Naive thymus-derived CD8-positive, alpha-beta T cell (primary cell): ENCODE measurements at regions not wholly inside any gene's neighbourhood (a gene's known extent, or its start where the extent isn't known, plus 50 kb on each side); places are given as distances from the start of the nearest gene placed in this dataset.

Experiments used
- ATAC-seq, 2 donors: fragments of 150-1000 bp; cut with Tn5 transposase in 1 of 2; sonication (Bioruptor Pico), chemical (Tn5 transposase) in 1 of 2; 1 replicate in 1 of 2; 2 replicates in 1 of 2; pipeline ENCODE4 v1.10.0; 2021; ENCODE audit warnings: mild to moderate bottlenecking in 2 of 2, moderate library complexity in 2 of 2
- POLR2A ChIA-PET: fragments of 350-600 bp; sonication (Branson Sonifier 250); formaldehyde crosslinking; loops from one replicate; lab custom pipeline; 2021; ENCODE audit warnings: antibody characterized with exemption; lab: Charles Lee
- DNase-seq, 10 donors: peaks; one replicate each; pipeline versions ENCODE4 v3.0.0 to v3.0.0-alpha.2; 2020 to 2022
- H3K27ac Mint-ChIP-seq, 10 donors: one replicate each; pipeline ENCODE4 v1.8.0; 2020 to 2022; ENCODE audit warnings: mild to moderate bottlenecking in 10 of 10, mixed read lengths in 10 of 10, moderate library complexity in 4 of 10, inconsistent platforms in 1 of 10
- H3K27me3 Mint-ChIP-seq, 5 donors: one replicate each; pipeline ENCODE4 v1.8.0; 2021 to 2022; ENCODE audit warnings: mixed read lengths in 5 of 5
- H3K36me3 Mint-ChIP-seq, 3 donors: one replicate each; pipeline ENCODE4 v1.8.0; 2020 to 2022; ENCODE audit warnings: mixed read lengths in 3 of 3, mild to moderate bottlenecking in 2 of 3, inconsistent platforms in 1 of 3
- H3K4me1 Mint-ChIP-seq, 4 donors: one replicate each; pipeline ENCODE4 v1.8.0; 2021 to 2022; ENCODE audit warnings: mixed read lengths in 4 of 4
- H3K4me3 Mint-ChIP-seq, 10 donors: one replicate each; pipeline ENCODE4 v1.8.0; 2020 to 2022; ENCODE audit warnings: mild to moderate bottlenecking in 10 of 10, mixed read lengths in 10 of 10, moderate library complexity in 6 of 10, inconsistent platforms in 1 of 10
- H3K9me3 Mint-ChIP-seq, 9 donors: one replicate each; pipeline ENCODE4 v1.8.0; 2020 to 2022; ENCODE audit warnings: mixed read lengths in 9 of 9, mild to moderate bottlenecking in 3 of 9, inconsistent platforms in 1 of 9, moderate library complexity in 1 of 9

- no peaks in the 10 kb centered on the region for H3K27me3 Mint-ChIP-seq
- no peaks in the 10 kb centered on the region for H3K36me3 Mint-ChIP-seq
- no peak overlapping the region for H3K4me3 Mint-ChIP-seq
- DNase-seq (no peak), ATAC-seq (no peak)
- POLR2A ChIA-PET = no interaction called here
- H3K27ac Mint-ChIP-seq = peak overlapping the region in 1 of 10 donors; percentile 23
- H3K9me3 Mint-ChIP-seq = no peaks in the 10 kb centered on the region
- H3K4me1 Mint-ChIP-seq = peaks cover 0 to 4% (median under 1%) of the 10 kb centered on the region in 4 donors
Observed at GRCh38 chr1:101150266-101150665, 86.6 kb upstream of the S1PR1 start.

- peaks cover 0 to 11% (median under 1%) of the 10 kb centered on the region in 4 donors for H3K4me1 Mint-ChIP-seq
- no peaks in the 10 kb centered on the region for H3K27me3 Mint-ChIP-seq
- DNase-seq (no peak), ATAC-seq (no peak)
- POLR2A ChIA-PET = no interaction called here
- H3K27ac Mint-ChIP-seq = no peak overlapping the region
- H3K9me3 Mint-ChIP-seq = no peaks in the 10 kb centered on the region
- no peaks in the 10 kb centered on the region for H3K36me3 Mint-ChIP-seq
- H3K4me3 Mint-ChIP-seq = no peak overlapping the region
Observed at GRCh38 chr1:101148980-101149379, 87.8 kb upstream of the S1PR1 start.

- no peak overlapping the region for H3K4me3 Mint-ChIP-seq
- POLR2A ChIA-PET = interaction anchor here (0.5 to 0.6 kb wide), 2 partner anchors 13 to 63 kb away, joined by 3 to 4 read pairs; no protein-coding TSS in a partner anchor
- H3K27ac Mint-ChIP-seq = no peak overlapping the region
- DNase-seq = no peak
- H3K36me3 Mint-ChIP-seq = no peaks in the 10 kb centered on the region
- peaks cover 0 to 11% (median under 1%) of the 10 kb centered on the region in 4 donors for H3K4me1 Mint-ChIP-seq
- no peaks in the 10 kb centered on the region for H3K9me3 Mint-ChIP-seq
- no peak for ATAC-seq
- no peaks in the 10 kb centered on the region for H3K27me3 Mint-ChIP-seq
Observed at GRCh38 chr1:101147381-101147780, 89.4 kb upstream of the S1PR1 start.

GRCh38 chr1:101145449-101145820 is 91.4 kb upstream of the S1PR1 start:
- no peak for DNase-seq
- Mint-ChIP-seq H3K4me3 (no peak overlapping the region), H3K4me1 (peaks cover 0 to 11% (median under 1%) of the 10 kb centered on the region in 4 donors), H3K27ac (peak overlapping the region in 3 of 10 donors; percentile 9 to 60 (median 36)), H3K27me3 (no peaks in the 10 kb centered on the region), H3K9me3 (no peaks in the 10 kb centered on the region), H3K36me3 (no peaks in the 10 kb centered on the region)
- ATAC-seq = no peak
- POLR2A ChIA-PET = interaction anchor here (0.8 to 1.5 kb wide), 2 partner anchors 8 to 90 kb away, joined by 3 to 10 read pairs; no protein-coding TSS in a partner anchor

GRCh38 chr1:101144671-101145448 is 92.0 kb upstream of the S1PR1 start:
- H3K36me3 Mint-ChIP-seq = no peaks in the 10 kb centered on the region
- no peaks in the 10 kb centered on the region for H3K9me3 Mint-ChIP-seq
- POLR2A ChIA-PET = interaction anchor here (0.8 kb wide), 1 partner anchor 8 kb away, joined by 3 read pairs; no protein-coding TSS in a partner anchor
- DNase-seq (no peak), ATAC-seq (peak in 1 of 2 donors; percentile 11)
- peak overlapping the region in 1 of 10 donors; percentile 8 for H3K4me3 Mint-ChIP-seq
- no peaks in the 10 kb centered on the region for H3K27me3 Mint-ChIP-seq
- peaks cover 0 to 16% (median 3%) of the 10 kb centered on the region in 4 donors for H3K4me1 Mint-ChIP-seq
- peak overlapping the region in 3 of 10 donors; percentile 9 to 60 (median 36) for H3K27ac Mint-ChIP-seq

- Mint-ChIP-seq H3K9me3 (no peaks in the 10 kb centered on the region), H3K4me1 (peaks cover 10 to 33% (median 17%) of the 10 kb centered on the region in 4 donors), H3K27ac (peak overlapping the region in 2 of 10 donors; percentile 46 to 78), H3K36me3 (no peaks in the 10 kb centered on the region), H3K4me3 (no peak overlapping the region), H3K27me3 (no peaks in the 10 kb centered on the region)
- DNase-seq (no peak), ATAC-seq (no peak)
- POLR2A ChIA-PET = interaction anchor here (0.6 kb wide), 1 partner anchor 36 kb away, joined by 3 read pairs; no protein-coding TSS in a partner anchor
Observed at GRCh38 chr1:101142244-101142643, 94.6 kb upstream of the S1PR1 start.

GRCh38 chr1:101141376-101141775 is 95.4 kb upstream of the S1PR1 start:
- H3K27ac Mint-ChIP-seq = no peak overlapping the region
- POLR2A ChIA-PET = interaction anchor here (0.6 to 8.7 kb wide), 3 partner anchors 36 to 125 kb away, joined by 3 to 81 read pairs (median 3); partner anchors contain the start of gene S1PR1
- H3K36me3 Mint-ChIP-seq = no peaks in the 10 kb centered on the region
- DNase-seq (no peak), ATAC-seq (no peak)
- H3K4me1 Mint-ChIP-seq = peaks cover 14 to 42% (median 26%) of the 10 kb centered on the region in 4 donors
- H3K27me3 Mint-ChIP-seq = no peaks in the 10 kb centered on the region
- no peaks in the 10 kb centered on the region for H3K9me3 Mint-ChIP-seq
- no peak overlapping the region for H3K4me3 Mint-ChIP-seq

- peak overlapping the region in 5 of 10 donors; percentile 9 to 63 (median 26) for H3K27ac Mint-ChIP-seq
Observed at GRCh38 chr1:101139821-101140718, 96.7 kb upstream of the S1PR1 start.

GRCh38 chr1:101139130-101139529 is 97.7 kb upstream of the S1PR1 start:
- Mint-ChIP-seq H3K36me3 (peaks cover 0 to 3% (median 0%) of the 10 kb centered on the region in 3 donors), H3K4me1 (peaks cover 27 to 49% (median 43%) of the 10 kb centered on the region in 4 donors), H3K4me3 (no peak overlapping the region), H3K9me3 (no peaks in the 10 kb centered on the region), H3K27ac (peak overlapping the region in 4 of 10 donors; percentile 20 to 70 (median 52)), H3K27me3 (no peaks in the 10 kb centered on the region)
- POLR2A ChIA-PET = interaction anchor here (0.7 to 8.7 kb wide), 3 partner anchors 13 to 140 kb away, joined by 3 to 81 read pairs (median 3); partner anchors contain the start of gene S1PR1
- DNase-seq = no peak
- no peak for ATAC-seq

More at GRCh38 chr1:101139821-101140718, 96.7 kb upstream of the S1PR1 start:
- POLR2A ChIA-PET = interaction anchor here (0.7 to 8.7 kb wide), 3 partner anchors 14 to 139 kb away, joined by 3 to 81 read pairs (median 3); partner anchors contain the start of gene S1PR1
- ATAC-seq (no peak), DNase-seq (no peak)
- peaks cover 18 to 45% (median 34%) of the 10 kb centered on the region in 4 donors for H3K4me1 Mint-ChIP-seq
- no peaks in the 10 kb centered on the region for H3K27me3 Mint-ChIP-seq
- H3K4me3 Mint-ChIP-seq = no peak overlapping the region
- no peaks in the 10 kb centered on the region for H3K36me3 Mint-ChIP-seq
- no peaks in the 10 kb centered on the region for H3K9me3 Mint-ChIP-seq

- DNase-seq (peak in 1 of 10 donors; percentile 20), ATAC-seq (peak; percentile 47 to 68)
- Mint-ChIP-seq H3K4me3 (peak overlapping the region; percentile 21 to 64 (median 48)), H3K9me3 (no peaks in the 10 kb centered on the region), H3K36me3 (peaks cover 0 to 3% (median 0%) of the 10 kb centered on the region in 3 donors), H3K27ac (peak overlapping the region; percentile 71 to 92 (median 88)), H3K4me1 (peaks cover 32 to 58% (median 52%) of the 10 kb centered on the region in 4 donors), H3K27me3 (no peaks in the 10 kb centered on the region)
- POLR2A ChIA-PET = interaction anchor here (0.6 to 8.7 kb wide), 7 partner anchors 8 to 299 kb away, joined by 3 to 81 read pairs (median 3); partner anchors contain the start of gene S1PR1
Observed at GRCh38 chr1:101137144-101138126, 99.4 kb upstream of the S1PR1 start.

GRCh38 chr1:101136739-101137138 is 100.1 kb upstream of the S1PR1 start:
- Mint-ChIP-seq H3K4me1 (peaks cover 32 to 63% (median 57%) of the 10 kb centered on the region in 4 donors), H3K27ac (peak overlapping the region; percentile 71 to 92 (median 88)), H3K36me3 (peaks cover 0 to 3% (median 0%) of the 10 kb centered on the region in 3 donors), H3K9me3 (no peaks in the 10 kb centered on the region), H3K27me3 (no peaks in the 10 kb centered on the region), H3K4me3 (peak overlapping the region; percentile 21 to 64 (median 48))
- POLR2A ChIA-PET = interaction anchor here (0.6 to 8.7 kb wide), 9 partner anchors 8 to 299 kb away, joined by 3 to 81 read pairs (median 4); partner anchors contain the start of gene S1PR1
- DNase-seq = peak in 4 of 10 donors; percentile 28 to 56 (median 50)
- peak; percentile 78 to 79 for ATAC-seq
